Activated CD4-positive, alpha-beta T cell treated with anti-CD3 and anti-CD28 coated beads for 36 hours (primary cell): ENCODE measurements at regions not wholly inside any gene's neighbourhood (a gene's known extent, or its start where the extent isn't known, plus 50 kb on each side); places are given as distances from the start of the nearest gene placed in this dataset.
"Not testable (repeated sequence)": the region's sequence is repeated elsewhere in the genome, so short reads cannot be mapped to it uniquely, and the experiment has no call there.

Experiments used
- ATAC-seq: fragments of 200-7000 bp; cut with Tn5 transposase; one replicate; pipeline ENCODE4 v1.10.0; 2021; ENCODE audit warnings: mild to moderate bottlenecking, moderate library complexity
- CTCF ChIA-PET: fragments of 350-600 bp; sonication (Branson Sonifier 250); formaldehyde crosslinking; loops from one replicate; lab custom pipeline; 2021; ENCODE audit warnings: antibody characterized with exemption; lab: Charles Lee
- POLR2A ChIA-PET: fragments of 350-600 bp; sonication (Branson Sonifier 250); formaldehyde crosslinking; loops from one replicate; lab custom pipeline; 2021; ENCODE audit warnings: antibody characterized with exemption, inconsistent platforms; lab: Charles Lee
- DNase-seq: peaks from one replicate; pipeline ENCODE4 v3.0.0-alpha.2; 2020
- H3K27ac Mint-ChIP-seq: one replicate; pipeline ENCODE4 v1.8.0; 2021; ENCODE audit warnings: mixed read lengths
- H3K27me3 Mint-ChIP-seq: one replicate; pipeline ENCODE4 v1.8.0; 2021; ENCODE audit warnings: mixed read lengths
- H3K36me3 Mint-ChIP-seq: one replicate; pipeline ENCODE4 v1.8.0; 2021; ENCODE audit warnings: low read depth, mixed read lengths
- H3K4me1 Mint-ChIP-seq: one replicate; pipeline ENCODE4 v1.8.0; 2021; ENCODE audit warnings: mixed read lengths
- H3K4me3 Mint-ChIP-seq: one replicate; pipeline ENCODE4 v1.8.0; 2021; ENCODE audit warnings: mild to moderate bottlenecking, moderate library complexity, mixed read lengths
- H3K9me3 Mint-ChIP-seq: one replicate; pipeline ENCODE4 v1.8.0; 2021; ENCODE audit warnings: low read depth, mixed read lengths
- intact Hi-C, 2 experiments: fragments of 100-400 bp; cut with DNase I in 1 of 2; cut with micrococcal nuclease in 1 of 2; formaldehyde crosslinking; loops; one replicate each; pipeline versions ENCODE4 v1.14.2 to v1.15.1; 2022 to 2024; cut with DNase I, micrococcal nuclease

- POLR2A ChIA-PET, CTCF ChIA-PET, ATAC-seq, H3K4me3 Mint-ChIP-seq, H3K27me3 Mint-ChIP-seq, intact Hi-C loops, H3K9me3 Mint-ChIP-seq, H3K27ac Mint-ChIP-seq, H3K4me1 Mint-ChIP-seq, DNase-seq, H3K36me3 Mint-ChIP-seq: not testable (repeated sequence)
These were observed 70.2 kb downstream of the LGALS9C start for GRCh38 chr17:18546514-18547398.

GRCh38 chr17:18557086-18557485, 80.5 kb downstream of the LGALS9C start:
- H3K4me3 Mint-ChIP-seq, H3K36me3 Mint-ChIP-seq, ATAC-seq, H3K4me1 Mint-ChIP-seq, POLR2A ChIA-PET, H3K27me3 Mint-ChIP-seq, intact Hi-C loops, CTCF ChIA-PET, H3K27ac Mint-ChIP-seq, H3K9me3 Mint-ChIP-seq: not testable (repeated sequence)
- peak; percentile 5 for DNase-seq

- peak; percentile 10 for DNase-seq
- H3K27me3 Mint-ChIP-seq, POLR2A ChIA-PET, H3K36me3 Mint-ChIP-seq, CTCF ChIA-PET, H3K9me3 Mint-ChIP-seq: not testable (repeated sequence)
- peak; percentile 76 for ATAC-seq
- Mint-ChIP-seq H3K4me1 (peaks cover 14% of the 10 kb centered on the region), H3K27ac (peak overlapping the region; percentile 61), H3K4me3 (peak overlapping the region; percentile 11)
- intact Hi-C loops: loop anchor here in 1 of 2 experiments (5.0 to 10.0 kb wide), 2 partner anchors 316 to 349 kb away; no protein-coding TSS in a partner anchor
These were observed 80.7 kb downstream of the TBC1D28 start for GRCh38 chr17:18563381-18564098.

- CTCF ChIA-PET, H3K27ac Mint-ChIP-seq, H3K27me3 Mint-ChIP-seq, POLR2A ChIA-PET, H3K9me3 Mint-ChIP-seq, H3K36me3 Mint-ChIP-seq: not testable (repeated sequence)
- peak; percentile 84 for ATAC-seq
- DNase-seq: peak; percentile 60
- peaks cover 14% of the 10 kb centered on the region for H3K4me1 Mint-ChIP-seq
- intact Hi-C loops: loop anchor here in 1 of 2 experiments (5.0 to 10.0 kb wide), 2 partner anchors 317 to 349 kb away; no protein-coding TSS in a partner anchor
- H3K4me3 Mint-ChIP-seq: peak overlapping the region; percentile 11
These were observed 80.1 kb downstream of the TBC1D28 start for GRCh38 chr17:18564099-18564448.

GRCh38 chr17:18568108-18568995, 75.8 kb downstream of the TBC1D28 start:
- CTCF ChIA-PET: not testable (repeated sequence)

GRCh38 chr17:18569489-18569913, 74.7 kb downstream of the TBC1D28 start:
- H3K27ac Mint-ChIP-seq, POLR2A ChIA-PET, DNase-seq, H3K4me1 Mint-ChIP-seq, H3K4me3 Mint-ChIP-seq, H3K27me3 Mint-ChIP-seq, H3K9me3 Mint-ChIP-seq, CTCF ChIA-PET: not testable (repeated sequence)
- H3K36me3 Mint-ChIP-seq: peaks cover 11% of the 10 kb centered on the region
- ATAC-seq: peak; percentile 39
- intact Hi-C loops: loop anchor here in 1 of 2 experiments (10.0 kb wide), 1 partner anchor 355 kb away; no protein-coding TSS in a partner anchor

More at GRCh38 chr17:18568108-18568995, 75.8 kb downstream of the TBC1D28 start:
- ATAC-seq, H3K36me3 Mint-ChIP-seq, POLR2A ChIA-PET, DNase-seq, H3K9me3 Mint-ChIP-seq, H3K4me3 Mint-ChIP-seq, H3K27me3 Mint-ChIP-seq, H3K27ac Mint-ChIP-seq: not testable (repeated sequence)
- H3K4me1 Mint-ChIP-seq: peaks cover 13% of the 10 kb centered on the region
- intact Hi-C loops: loop anchor here in 1 of 2 experiments (10.0 kb wide), 1 partner anchor 354 kb away; no protein-coding TSS in a partner anchor

GRCh38 chr17:18572536-18572935, 71.7 kb downstream of the TBC1D28 start:
- H3K9me3 Mint-ChIP-seq, H3K27ac Mint-ChIP-seq, DNase-seq, CTCF ChIA-PET, intact Hi-C loops, POLR2A ChIA-PET, ATAC-seq, H3K4me1 Mint-ChIP-seq, H3K27me3 Mint-ChIP-seq, H3K4me3 Mint-ChIP-seq: not testable (repeated sequence)
- peaks cover 12% of the 10 kb centered on the region for H3K36me3 Mint-ChIP-seq

GRCh38 chr17:18574137-18574536, 70.1 kb downstream of the TBC1D28 start:
- POLR2A ChIA-PET, intact Hi-C loops, H3K27ac Mint-ChIP-seq, CTCF ChIA-PET, H3K9me3 Mint-ChIP-seq, H3K27me3 Mint-ChIP-seq, H3K4me3 Mint-ChIP-seq, H3K4me1 Mint-ChIP-seq, DNase-seq, ATAC-seq: not testable (repeated sequence)
- H3K36me3 Mint-ChIP-seq: peaks cover 12% of the 10 kb centered on the region
